NB4 (cell line): ENCODE measurements at regions not wholly inside any gene's neighbourhood (a gene's known extent, or its start where the extent isn't known, plus 50 kb on each side); places are given as distances from the start of the nearest gene placed in this dataset.

Source experiments
- MYC ChIP-seq: IDR thresholded peaks from 2 replicates; pipeline ENCODE4 v1.6.1; 2011; ENCODE audit warnings: low read depth, low read length
- TF ChIP-seq, protein P1 (sequence below): IDR thresholded peaks from one replicate; pipeline ENCODE4 v1.5.1; 2012; ENCODE audit warnings: low read depth, low read length
- TF ChIP-seq, protein P2 (sequence below): IDR thresholded peaks from 2 replicates; pipeline ENCODE4 v1.6.1; 2011; ENCODE audit warnings: low read depth, low read length

DNA sequence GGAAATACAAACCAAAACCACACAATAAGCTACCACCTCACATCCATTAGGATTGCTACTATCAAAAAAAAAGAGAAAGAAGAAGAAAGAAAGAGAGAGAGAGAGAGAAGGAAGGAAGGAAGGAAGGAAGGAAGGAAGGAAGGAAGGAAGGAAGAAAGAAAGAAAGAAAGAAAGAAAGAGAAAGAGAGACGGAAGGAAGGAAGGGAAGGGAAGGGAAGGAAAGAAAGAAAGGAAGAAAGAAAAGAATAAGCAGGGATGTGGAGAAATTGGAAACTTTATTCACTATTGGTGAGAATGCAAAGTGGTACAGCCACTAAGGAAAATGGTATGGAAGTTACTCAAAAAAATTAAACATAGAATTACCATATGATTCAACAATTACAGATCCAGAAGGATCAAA, 159.9 kb downstream of the ID4 start:
- TF ChIP-seq, protein P1, sequence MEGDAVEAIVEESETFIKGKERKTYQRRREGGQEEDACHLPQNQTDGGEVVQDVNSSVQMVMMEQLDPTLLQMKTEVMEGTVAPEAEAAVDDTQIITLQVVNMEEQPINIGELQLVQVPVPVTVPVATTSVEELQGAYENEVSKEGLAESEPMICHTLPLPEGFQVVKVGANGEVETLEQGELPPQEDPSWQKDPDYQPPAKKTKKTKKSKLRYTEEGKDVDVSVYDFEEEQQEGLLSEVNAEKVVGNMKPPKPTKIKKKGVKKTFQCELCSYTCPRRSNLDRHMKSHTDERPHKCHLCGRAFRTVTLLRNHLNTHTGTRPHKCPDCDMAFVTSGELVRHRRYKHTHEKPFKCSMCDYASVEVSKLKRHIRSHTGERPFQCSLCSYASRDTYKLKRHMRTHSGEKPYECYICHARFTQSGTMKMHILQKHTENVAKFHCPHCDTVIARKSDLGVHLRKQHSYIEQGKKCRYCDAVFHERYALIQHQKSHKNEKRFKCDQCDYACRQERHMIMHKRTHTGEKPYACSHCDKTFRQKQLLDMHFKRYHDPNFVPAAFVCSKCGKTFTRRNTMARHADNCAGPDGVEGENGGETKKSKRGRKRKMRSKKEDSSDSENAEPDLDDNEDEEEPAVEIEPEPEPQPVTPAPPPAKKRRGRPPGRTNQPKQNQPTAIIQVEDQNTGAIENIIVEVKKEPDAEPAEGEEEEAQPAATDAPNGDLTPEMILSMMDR, result no peak
- TF ChIP-seq MYC, result no peak
- TF ChIP-seq, protein P2, sequence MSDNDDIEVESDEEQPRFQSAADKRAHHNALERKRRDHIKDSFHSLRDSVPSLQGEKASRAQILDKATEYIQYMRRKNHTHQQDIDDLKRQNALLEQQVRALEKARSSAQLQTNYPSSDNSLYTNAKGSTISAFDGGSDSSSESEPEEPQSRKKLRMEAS, result no peak
